ENCODE measurements at regions not wholly inside any gene's neighbourhood (a gene's known extent, or its start where the extent isn't known, plus 50 kb on each side); places are given as distances from the start of the nearest gene placed in this dataset.

DNA sequence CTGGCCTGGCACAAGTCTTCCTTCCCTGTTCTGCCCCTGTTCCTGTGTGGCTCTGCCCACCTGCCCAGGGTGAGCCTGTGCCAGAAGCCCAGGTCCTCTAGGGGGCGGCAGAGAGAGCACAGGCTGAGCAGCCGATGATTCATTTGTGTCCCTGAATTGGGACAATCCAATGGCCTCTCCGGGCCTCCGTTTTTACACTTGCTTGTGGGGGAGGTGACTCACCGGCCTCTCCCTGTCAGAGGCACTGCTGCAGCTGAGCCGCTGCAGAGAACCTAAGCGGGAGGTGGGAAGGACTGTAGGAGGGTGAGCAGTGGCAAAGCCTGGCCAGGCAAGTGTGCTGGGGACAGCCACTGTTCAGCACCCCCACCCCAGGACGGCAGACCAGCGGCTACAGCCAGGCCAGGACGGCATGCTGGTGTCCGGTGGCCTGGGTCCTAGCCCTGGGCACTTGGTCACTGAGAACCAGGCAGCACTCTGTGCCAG lies 65.2 kb upstream of the LMO1 start (continued):
- no peak for TF ChIP-seq ZBTB8A (IDR thresholded peaks at IDR 0.05; ENCODE audit: partially characterized antibody)
- no peak for TF ChIP-seq ZBTB33 (CRISPR knock-in tag; IDR thresholded peaks at IDR 0.05)
- TF ChIP-seq SMC3 (conservative IDR thresholded peaks at IDR 0.05; ENCODE audit: insufficient read depth, low read depth, low read length) = peak; percentile 32; the same call in 1 of the 2 replicates
- TF ChIP-seq, protein P1, sequence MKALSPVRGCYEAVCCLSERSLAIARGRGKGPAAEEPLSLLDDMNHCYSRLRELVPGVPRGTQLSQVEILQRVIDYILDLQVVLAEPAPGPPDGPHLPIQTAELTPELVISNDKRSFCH (CRISPR knock-in tag; IDR thresholded peaks at IDR 0.05) = no peak
- TF ChIP-seq, protein P1 (tag; IDR thresholded peaks at IDR 0.05) = no peak
- TF ChIP-seq JUND (IDR thresholded peaks at IDR 0.05; ENCODE audit: borderline replicate concordance, low read depth, low read length) = peak; percentile 94
- peak; percentile 85; the same call in 1 of the 3 replicates for TF ChIP-seq JUND (tag; IDR thresholded peaks at IDR 0.05; ENCODE audit: borderline replicate concordance, low read depth, low read length)
- TF ChIP-seq MAZ (CRISPR knock-in tag; conservative IDR thresholded peaks at IDR 0.05 in 1 of 2, IDR thresholded peaks at IDR 0.05 in 1 of 2) = 0 out of 4 replicates have a peak, but pooled peaks of 1 of the 2 experiments have one; percentile 29
- TF ChIP-seq, protein P2, sequence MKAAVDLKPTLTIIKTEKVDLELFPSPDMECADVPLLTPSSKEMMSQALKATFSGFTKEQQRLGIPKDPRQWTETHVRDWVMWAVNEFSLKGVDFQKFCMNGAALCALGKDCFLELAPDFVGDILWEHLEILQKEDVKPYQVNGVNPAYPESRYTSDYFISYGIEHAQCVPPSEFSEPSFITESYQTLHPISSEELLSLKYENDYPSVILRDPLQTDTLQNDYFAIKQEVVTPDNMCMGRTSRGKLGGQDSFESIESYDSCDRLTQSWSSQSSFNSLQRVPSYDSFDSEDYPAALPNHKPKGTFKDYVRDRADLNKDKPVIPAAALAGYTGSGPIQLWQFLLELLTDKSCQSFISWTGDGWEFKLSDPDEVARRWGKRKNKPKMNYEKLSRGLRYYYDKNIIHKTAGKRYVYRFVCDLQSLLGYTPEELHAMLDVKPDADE (conservative IDR thresholded peaks at IDR 0.05; ENCODE audit: control insufficient read depth, low read depth, low read length) = no peak
- TF ChIP-seq, protein P3, sequence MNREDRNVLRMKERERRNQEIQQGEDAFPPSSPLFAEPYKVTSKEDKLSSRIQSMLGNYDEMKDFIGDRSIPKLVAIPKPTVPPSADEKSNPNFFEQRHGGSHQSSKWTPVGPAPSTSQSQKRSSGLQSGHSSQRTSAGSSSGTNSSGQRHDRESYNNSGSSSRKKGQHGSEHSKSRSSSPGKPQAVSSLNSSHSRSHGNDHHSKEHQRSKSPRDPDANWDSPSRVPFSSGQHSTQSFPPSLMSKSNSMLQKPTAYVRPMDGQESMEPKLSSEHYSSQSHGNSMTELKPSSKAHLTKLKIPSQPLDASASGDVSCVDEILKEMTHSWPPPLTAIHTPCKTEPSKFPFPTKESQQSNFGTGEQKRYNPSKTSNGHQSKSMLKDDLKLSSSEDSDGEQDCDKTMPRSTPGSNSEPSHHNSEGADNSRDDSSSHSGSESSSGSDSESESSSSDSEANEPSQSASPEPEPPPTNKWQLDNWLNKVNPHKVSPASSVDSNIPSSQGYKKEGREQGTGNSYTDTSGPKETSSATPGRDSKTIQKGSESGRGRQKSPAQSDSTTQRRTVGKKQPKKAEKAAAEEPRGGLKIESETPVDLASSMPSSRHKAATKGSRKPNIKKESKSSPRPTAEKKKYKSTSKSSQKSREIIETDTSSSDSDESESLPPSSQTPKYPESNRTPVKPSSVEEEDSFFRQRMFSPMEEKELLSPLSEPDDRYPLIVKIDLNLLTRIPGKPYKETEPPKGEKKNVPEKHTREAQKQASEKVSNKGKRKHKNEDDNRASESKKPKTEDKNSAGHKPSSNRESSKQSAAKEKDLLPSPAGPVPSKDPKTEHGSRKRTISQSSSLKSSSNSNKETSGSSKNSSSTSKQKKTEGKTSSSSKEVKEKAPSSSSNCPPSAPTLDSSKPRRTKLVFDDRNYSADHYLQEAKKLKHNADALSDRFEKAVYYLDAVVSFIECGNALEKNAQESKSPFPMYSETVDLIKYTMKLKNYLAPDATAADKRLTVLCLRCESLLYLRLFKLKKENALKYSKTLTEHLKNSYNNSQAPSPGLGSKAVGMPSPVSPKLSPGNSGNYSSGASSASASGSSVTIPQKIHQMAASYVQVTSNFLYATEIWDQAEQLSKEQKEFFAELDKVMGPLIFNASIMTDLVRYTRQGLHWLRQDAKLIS (CRISPR knock-in tag; IDR thresholded peaks at IDR 0.05) = no peak
- TF ChIP-seq ZNF695 (CRISPR knock-in tag; IDR thresholded peaks at IDR 0.05) = no peak
- TF ChIP-seq ETV6 (IDR thresholded peaks at IDR 0.05; ENCODE audit: borderline replicate concordance in 1 of 2, low read depth in 2 of 2, low read length in 1 of 2) = no peak
- TF ChIP-seq ETV6 (CRISPR knock-in tag; IDR thresholded peaks at IDR 0.05; ENCODE audit: borderline replicate concordance) = no peak
- no peak for TF ChIP-seq CC2D1A (IDR thresholded peaks at IDR 0.05)
- no peak for TF ChIP-seq ILF3 (IDR thresholded peaks at IDR 0.05; ENCODE audit: borderline replicate concordance)
- no peak for TF ChIP-seq HCFC1 (IDR thresholded peaks at IDR 0.05; ENCODE audit: low read depth, low read length)
- peak; percentile 88 for TF ChIP-seq ATF3 (IDR thresholded peaks at IDR 0.05)
- TF ChIP-seq ATF3 (CRISPR knock-in tag; conservative IDR thresholded peaks at IDR 0.05) = no peak; the same call in 1 of the 2 replicates
- TF ChIP-seq TAF1 (IDR thresholded peaks at IDR 0.05; ENCODE audit: control insufficient read depth, extremely low read depth, insufficient read depth, low read length, severe bottlenecking) = no peak
- no peak for TF ChIP-seq HDAC6 (IDR thresholded peaks at IDR 0.05; ENCODE audit: low read depth, low read length)

Measured in K562 (cell line).